GM21737 (cell line): ENCODE measurements at regions not wholly inside any gene's neighbourhood (a gene's known extent, or its start where the extent isn't known, plus 50 kb on each side); places are given as distances from the start of the nearest gene placed in this dataset.

Experiments
- ATAC-seq: cut with Tn5 transposase; IDR thresholded peaks from one replicate; pipeline ENCODE4 v1.9.1; 2021; ENCODE audit warnings: mild to moderate bottlenecking, moderate library complexity; ENCODE audit not compliant: unreplicated experiment

DNA sequence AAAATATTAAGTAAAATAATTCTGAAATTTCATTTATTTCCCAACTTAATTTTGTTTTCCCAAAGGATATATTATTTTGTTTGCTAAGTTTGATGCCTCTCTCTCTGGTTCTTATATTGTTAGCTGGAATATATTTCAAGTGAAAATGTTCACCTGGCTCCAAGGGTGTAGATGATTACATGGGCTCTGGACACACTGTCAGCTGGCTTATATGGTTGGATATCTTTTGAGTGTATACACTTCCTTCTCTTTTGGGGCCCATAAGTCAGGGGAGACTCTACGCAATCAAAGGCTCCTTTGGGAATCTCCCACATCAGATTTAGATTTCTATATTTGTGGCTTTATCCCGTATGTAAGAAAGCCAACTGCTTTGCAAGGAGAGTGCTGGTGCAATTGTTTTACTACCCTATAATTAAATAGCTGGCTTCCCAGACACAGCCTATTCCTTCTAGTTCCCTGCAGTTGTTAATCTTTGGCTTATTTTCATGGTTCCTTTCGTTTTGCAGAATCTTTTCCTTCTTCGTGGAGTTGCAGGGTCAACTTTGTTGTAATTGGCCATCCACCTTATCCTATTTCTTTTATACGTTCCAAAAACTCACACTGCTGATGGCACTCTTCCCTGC lies 225.7 kb downstream of the DPH6 start:
- no peak for ATAC-seq

DNA sequence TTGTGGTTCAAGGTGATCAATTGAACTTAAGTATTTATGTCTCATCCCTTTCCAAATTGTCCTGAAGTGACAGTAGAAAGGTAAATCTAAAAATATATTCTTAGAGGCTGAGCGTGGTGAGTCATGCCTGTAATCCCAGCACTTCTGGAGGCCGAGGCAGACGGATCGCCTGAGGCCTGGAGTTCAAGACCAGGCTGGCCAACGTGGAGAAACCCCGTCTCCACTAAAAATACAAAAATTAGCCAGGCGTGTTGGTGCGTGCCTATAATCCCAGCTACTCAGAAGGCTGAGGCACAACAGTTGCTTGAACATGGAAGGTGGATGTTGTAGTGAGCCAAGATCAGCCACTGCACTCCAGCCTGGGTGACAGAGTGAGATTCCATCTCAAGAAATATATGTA lies 226.6 kb downstream of the DPH6 start:
- no peak for ATAC-seq

DNA sequence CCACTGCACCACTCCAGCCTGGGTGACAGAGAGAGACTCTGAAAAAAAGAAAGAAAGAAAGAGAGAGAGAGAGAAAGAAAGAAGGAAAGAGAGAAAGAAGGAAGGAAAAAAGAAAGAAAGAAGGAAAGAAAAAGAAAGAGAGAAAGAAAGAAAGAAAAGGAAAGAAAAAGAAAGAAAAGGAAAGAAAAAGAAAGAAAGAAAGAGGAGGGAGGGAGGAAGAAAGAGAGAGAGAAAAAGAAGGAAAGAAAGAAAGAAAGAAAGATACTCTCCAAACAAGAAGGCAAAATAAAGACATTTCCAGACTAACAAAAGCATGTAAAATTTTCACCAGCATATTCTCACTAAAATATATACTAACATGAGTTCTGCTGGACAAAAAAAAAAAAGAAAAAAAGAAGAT lies 228.7 kb downstream of the DPH6 start:
- ATAC-seq = no peak

DNA sequence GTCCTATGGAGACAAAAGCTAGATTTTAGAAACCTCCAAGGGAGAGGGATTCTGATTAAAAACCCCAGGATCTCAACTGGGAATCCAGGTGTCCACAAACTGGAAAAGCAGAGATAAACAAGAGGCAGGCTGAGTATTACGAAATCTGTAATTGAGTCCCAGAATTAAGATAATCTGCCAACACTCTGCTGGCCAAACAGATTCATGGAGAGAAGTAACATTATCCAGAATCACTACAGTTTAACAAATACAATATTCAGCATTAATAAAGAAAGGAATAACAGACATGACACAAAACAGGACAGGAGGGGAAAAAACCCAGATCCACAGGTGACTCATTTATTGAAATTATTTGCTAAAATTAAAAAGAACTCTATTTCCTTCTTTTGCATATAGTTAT lies 227.2 kb upstream of the NANOGP8 start:
- ATAC-seq = no peak

DNA sequence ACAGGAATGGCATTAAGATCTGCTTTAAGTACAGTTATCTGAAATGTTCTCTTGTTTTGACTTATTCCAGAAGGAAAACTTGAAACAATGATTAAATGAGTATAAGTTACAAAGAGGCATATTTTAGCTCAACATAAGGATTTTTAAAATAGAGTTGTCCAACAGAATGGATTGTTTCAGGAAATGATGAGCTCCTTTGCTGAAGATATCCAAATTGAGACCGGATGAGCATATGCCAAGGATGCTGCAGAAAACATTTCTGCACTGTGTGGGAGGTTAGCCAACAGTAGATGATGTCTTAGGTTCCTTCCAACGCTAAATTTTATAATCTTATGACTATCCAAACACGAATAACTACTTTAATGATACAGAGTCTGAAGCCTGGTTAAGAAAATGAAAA lies 226.5 kb upstream of the NANOGP8 start:
- ATAC-seq = no peak

DNA sequence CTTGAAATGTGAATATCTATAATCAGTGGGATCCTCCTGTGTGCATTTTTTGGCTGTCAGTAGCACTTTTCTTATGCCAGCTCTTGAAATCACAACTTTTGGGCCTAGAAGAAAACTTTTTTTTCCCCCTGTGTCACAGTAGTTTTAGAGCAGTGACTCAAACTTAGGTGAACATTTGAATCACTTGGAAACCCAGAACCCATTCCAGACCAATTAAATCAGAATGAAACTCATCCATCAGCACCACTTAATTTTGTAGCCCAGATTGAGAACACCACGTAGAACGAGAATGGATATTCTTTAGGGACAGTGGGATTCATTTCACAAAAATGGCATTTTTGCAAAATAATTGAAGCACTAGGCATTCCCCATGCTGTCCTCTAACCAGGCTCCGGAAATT lies 224.8 kb upstream of the NANOGP8 start:
- ATAC-seq = no peak

DNA sequence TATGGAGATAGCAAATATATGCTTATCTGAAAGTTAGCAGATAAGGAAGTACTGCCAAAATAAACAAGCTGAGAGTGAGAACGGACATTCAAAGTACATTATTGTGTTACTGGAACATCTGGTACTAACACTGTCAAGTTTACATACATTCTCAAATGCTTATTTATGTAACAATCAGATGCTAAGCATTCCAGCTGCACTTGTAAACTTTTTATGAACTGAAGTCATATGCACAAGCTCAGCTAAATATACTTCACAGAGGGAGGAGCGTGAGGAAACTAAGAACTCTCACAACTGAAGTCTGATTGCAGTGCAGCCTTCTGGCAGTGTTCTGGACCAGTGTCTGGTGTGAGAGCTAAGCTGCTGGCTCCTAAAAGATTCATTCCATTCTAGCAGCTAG lies 223.7 kb upstream of the NANOGP8 start:
- no peak for ATAC-seq

DNA sequence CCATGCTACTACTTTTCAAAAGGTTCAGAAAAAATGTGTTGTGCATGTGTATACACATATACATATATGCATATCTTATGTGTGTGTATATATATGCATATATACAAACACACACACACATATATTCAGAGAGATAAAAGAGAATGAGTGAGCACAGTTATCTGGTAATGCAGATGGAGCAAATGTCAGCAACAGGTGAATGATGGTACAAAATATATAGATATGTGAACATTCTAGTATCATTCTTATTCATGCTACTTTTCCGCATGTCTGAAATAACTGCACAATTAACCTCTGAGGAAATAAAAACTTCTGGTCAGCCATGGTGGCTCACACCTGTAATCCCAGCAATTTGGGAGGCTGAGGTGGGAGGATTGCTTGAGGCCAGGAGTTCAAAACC lies 222.6 kb upstream of the NANOGP8 start:
- ATAC-seq = no peak

DNA sequence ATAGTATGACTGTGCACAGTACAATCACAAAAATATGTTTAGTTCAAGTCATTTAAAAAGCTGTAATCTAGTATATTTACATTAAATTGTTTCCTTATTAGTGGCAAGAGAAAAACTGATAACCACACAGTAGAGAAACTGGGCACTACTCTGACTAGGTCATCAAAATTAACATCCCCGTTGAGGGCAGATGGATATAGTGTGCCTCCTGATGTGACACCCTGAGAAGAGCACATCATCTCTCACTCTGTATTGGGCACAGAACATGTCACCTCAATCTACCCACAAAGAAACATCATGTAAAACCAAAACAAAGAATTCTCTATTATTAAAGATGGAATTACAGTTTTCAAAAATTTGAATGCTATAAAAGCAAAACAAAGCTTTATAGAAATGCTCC lies 221.9 kb upstream of the NANOGP8 start:
- ATAC-seq = no peak

DNA sequence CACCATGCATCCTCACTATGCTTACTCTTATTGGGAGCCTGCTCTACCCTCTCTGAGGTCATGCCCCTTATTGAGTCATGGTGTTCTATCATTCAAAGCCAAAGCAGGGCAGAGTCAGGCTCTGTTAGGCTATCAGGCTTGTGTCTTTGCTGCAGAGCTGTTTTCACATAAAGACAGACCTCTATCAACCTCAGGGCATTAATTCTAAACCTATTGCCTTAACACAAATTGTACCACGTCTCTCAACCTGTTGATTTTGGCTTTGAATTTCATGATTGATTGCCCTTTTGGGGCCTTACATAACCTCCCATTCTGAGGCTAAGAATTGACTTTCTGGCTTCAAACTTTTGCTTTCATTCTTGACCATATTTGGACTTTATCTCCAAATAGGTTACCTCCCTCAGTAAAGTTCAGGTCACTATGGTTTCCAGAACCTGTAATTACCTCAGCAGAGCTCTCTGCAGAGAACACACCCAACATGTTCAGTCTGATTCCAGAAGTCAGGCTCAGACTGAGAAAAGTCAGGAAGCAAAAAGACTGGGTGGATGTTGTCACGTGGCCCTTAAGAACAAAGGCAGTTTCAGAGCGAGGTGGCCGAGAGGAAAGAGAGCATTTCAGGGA lies 221.4 kb upstream of the NANOGP8 start:
- ATAC-seq = no peak

DNA sequence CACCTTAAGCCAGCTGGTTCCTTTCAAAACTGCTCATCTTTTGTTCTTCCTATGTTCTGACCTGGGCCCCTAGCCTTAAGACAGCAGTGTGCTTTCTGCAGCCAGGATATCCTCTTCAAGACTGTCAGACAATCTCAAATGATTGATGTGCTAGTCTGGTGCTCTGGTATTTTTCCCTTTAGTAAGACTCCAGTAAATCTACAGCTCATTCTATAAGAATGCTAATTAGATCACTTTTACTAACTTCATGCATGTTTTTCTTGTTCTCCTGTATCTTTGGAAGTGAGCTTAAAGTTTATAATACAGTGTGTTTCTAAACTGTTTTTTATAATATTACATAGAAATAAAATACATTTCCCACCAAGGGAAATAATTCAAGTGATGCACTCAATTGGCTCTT lies 220.9 kb upstream of the NANOGP8 start:
- ATAC-seq = no peak

DNA sequence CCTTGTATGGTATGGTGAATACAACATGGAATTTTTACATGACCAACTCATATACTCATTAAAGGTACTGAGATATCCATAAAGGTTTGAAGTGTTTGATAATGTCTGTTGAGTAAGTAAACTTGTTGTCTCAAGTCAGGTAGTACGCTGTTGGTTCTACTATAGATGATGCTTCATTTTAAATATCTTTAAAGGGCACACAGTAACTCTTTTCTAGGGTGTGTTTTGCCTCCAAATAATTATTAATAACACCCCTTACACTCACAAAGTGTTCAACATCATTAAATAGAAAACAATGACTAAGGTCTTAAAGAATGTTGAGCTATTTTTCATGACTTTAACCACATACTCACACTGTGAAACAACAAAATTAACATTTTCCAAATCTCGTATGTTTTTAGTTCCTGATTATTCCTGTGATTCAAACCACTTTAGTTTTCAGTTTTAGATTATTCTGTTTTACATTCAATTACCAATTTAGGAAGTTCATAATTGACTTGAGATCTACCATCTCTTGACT lies 220.0 kb upstream of the NANOGP8 start:
- ATAC-seq = no peak

DNA sequence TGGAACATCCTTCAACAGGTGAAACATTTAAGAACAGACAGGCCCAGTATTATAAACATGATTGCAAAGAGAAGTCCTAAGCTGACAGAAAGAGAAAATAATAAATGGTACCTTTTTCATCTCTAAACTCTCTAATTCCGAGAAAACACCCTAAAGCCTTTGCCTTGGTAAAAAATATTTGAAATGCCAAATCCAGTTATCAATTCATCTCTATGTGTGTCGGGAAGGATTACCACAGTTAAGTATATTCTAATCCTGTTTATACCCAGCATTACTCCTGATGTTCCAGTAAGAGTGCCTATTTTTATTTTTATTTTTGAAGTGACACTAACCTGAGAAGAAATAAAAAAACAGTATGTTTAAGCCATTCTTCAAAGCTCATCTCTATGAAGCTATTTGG lies 219.3 kb upstream of the NANOGP8 start:
- no peak for ATAC-seq

DNA sequence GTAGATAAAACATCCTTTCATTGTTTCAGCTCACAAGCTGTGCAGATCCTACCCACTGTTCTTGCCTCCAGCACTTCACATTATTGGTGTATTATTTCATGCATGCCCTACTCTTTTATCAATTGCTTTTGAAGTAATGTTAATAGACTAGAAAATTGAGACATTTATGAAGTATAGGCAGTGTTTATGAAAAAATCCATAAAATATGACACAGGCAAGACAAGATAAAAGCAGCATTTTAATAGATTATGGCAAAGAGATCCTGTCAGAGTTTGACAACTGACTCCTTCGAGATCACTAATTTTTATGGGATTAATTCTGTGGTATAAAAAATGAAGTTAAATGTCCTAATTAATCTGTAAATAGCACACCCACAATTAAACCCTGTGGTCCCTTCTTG lies 217.2 kb upstream of the NANOGP8 start:
- ATAC-seq = no peak

DNA sequence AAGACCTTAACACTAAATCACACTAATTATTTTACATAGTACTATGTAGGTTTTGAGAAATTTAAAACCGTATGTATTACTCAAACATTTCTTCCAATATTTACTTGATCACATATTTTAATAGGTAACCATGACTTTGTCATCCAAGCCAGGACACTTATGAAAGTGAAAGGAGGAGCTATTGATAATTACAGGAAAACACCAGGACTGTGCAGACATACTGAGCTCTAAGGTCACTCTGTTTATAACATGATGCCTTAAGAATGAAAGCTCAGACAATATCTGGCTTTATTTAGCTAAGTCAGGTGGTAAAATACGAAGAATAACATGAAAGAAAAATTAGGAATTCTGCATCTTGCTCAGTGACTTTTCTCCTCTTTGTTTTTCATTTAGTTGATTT lies 216.0 kb upstream of the NANOGP8 start:
- ATAC-seq = no peak

DNA sequence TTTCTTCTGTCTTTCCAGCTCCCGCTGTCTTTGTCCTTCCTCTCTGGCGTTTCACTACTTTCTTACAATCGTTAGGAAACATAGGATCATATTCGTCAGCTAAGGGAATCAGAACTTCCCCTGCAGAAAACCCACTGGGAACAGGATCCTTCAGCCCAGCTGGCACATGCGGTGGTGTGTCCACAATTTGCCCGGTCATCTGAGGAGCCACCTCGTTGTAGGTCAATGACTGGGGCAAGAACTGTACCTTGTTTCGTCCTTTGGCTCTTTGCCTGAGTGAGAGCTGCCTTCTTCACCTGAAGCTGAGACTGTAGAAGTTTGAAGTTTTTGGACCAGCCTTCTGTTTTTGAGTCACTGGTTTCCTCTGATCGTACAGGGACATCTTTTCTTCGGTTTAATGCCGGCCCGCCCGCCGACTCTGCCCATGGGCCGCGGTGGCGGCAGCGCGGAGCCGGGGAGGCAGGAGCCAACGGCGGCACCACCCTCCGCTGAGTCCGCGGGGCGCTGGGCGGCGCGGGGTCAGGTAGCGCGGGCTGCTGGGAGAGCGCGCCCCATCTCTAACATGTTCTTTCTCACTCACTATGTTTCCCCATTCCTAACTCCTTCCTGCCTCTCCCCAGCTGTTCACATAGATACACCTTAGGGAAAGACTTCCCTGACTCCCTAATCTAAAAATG lies 214.1 kb upstream of the NANOGP8 start:
- no peak for ATAC-seq

DNA sequence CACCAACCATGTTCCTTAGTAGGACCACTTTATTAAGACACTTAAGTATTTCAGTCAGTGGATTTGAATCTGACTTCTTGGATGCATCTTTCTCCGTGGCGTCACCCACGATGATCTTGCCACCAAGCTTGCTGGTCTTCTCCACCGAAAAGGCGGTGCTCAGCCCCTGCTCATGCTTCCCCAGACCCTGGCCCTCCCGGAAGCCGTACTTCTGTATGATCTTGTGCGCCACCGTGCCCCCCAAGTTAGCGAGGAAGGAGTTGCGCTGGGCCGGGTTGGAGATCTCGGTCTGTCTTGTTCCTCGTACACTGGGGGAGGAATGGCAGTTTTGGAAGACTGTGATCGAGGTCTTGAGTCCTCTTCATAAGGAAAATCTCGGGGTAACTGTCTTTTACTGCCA lies 213.4 kb upstream of the NANOGP8 start:
- ATAC-seq = no peak

DNA sequence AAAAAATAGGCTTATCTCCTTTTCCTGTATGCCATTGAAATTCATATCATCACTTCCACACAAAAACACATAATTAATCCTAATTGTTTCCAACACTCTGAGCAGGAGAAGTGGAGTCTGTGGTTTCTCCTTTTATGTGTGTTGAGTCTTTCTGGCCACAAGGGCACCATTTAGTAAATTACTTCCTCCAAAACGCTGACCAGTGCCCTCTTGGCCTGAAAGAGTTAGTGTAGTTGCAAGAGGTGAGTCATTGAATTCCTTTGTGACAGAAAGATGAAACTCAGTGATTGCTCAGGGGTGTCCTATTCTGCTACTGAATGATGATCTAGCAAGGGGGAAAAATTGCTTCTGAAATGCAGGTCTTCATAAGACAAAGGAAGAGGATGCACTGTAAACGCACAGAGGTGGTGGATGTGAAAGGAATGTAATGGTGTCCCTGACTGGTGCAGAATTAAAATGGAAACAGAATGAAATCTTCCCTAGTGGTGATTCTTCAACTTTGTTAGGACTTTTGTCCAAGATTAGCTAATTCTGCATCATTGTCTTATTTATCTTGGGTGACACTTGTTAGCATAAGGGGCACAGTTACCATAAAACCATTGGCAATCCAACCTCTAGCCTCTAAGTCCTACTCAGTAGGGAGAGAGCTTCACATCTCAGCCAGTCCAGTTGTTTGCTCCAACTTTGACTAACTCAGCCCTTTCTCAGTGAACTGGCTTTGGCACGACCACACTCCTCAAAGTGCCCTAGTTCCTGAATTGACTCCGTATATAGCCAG lies 208.4 kb upstream of the NANOGP8 start:
- no peak for ATAC-seq

DNA sequence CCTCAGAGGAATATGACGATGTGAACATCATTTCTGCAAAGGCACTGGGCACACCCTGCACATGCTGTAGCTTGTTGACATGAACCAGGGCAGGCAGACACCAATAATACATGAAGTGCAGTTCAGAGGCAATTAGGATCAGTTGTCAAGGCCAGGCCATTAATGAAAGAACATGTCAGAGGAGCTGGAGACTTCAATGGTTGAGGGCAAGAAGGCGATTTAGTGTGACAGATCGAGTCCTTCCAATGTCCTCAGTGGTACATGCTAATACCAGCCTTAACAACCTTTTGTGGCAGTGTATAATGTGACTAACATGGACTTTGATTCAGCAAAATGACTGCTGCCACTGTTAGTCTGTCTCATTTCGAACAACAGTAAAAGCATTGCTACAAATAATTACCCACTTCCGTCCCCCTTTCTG lies 205.2 kb upstream of the NANOGP8 start:
- ATAC-seq = no peak

DNA sequence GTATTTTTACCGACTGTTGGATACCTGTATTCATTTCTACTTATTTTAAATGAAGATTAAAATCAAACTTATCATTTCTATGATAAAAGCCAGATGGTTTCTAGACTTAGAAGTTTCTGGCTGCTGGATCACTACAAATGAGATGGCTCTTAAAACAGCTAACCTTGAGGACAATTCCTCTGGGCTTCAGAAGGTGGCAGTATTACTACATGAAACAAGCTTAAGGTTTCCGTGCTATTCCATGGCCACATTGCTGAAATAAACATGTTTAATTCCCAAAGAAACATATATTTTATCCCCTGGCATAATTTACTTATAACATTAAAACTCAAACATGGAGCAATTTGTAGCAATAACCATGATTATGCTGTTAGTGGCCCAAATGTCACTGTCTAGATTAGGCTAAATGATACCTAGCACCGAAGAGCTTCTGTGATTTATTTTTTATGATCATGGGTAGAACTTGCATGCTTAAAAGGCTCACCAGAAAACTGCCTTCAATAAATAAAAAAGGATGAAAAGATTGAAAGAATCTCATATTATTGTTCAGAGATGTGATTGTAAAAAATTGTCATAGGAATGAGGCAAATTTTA lies 204.0 kb upstream of the NANOGP8 start:
- no peak for ATAC-seq

DNA sequence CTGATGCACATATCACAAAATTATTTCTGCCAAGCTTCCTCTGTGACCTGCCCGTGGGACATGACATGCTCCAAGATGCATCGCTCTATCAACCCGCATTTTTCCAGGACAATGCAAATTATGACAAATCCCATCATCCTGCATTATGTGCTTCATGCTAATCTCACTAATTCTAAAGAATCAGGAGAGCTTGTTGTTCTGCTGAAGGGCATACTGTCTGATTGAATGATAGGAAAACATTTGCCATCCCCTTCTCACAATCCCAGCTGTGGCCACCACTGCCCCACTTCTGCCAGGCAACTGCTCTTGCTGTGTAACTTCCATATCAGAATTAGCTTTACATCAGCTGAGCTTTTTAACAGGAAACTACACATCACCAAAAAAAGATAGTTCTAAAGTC lies 203.5 kb upstream of the NANOGP8 start:
- ATAC-seq = no peak
